RCC 7860 (cell line): ENCODE measurements at regions not wholly inside any gene's neighbourhood (a gene's known extent, or its start where the extent isn't known, plus 50 kb on each side); places are given as distances from the start of the nearest gene placed in this dataset.
A peak's percentile ranks its signal among the peaks of the same experiment; 100 is the strongest.

Experiments
- DNase-seq: peaks from one replicate; pipeline ENCODE4 v3.0.0-alpha.2; 2015; ENCODE audit warnings: low spot score
- FAIRE-seq: peaks from 2 replicates; lab custom pipeline; 2012; peaks lifted over from hg19 to GRCh38; lab: Jason Lieb, UNC

GRCh38 chr17:65446043-65446442, 115.4 kb downstream of the AXIN2 start:
- DNase-seq (no peak), FAIRE-seq (no peak)

GRCh38 chr17:65444049-65444448, 117.4 kb downstream of the AXIN2 start:
- DNase-seq (no peak), FAIRE-seq (no peak)

- no peak for DNase-seq
- no peak for FAIRE-seq
Measured at GRCh38 chr17:65442691-65443090, 118.8 kb downstream of the AXIN2 start.

- FAIRE-seq (no peak), DNase-seq (no peak)
Measured at GRCh38 chr17:65442250-65442649, 119.2 kb downstream of the AXIN2 start.

- FAIRE-seq (no peak), DNase-seq (no peak)
Measured at GRCh38 chr17:65441053-65441605, 120.3 kb downstream of the AXIN2 start.

- DNase-seq (peak; percentile 16), FAIRE-seq (no peak)
Measured at GRCh38 chr17:65438708-65439294, 122.6 kb downstream of the AXIN2 start.

GRCh38 chr17:65438173-65438572, 123.3 kb downstream of the AXIN2 start:
- DNase-seq = no peak
- no peak for FAIRE-seq

GRCh38 chr17:65436871-65437270, 124.6 kb downstream of the AXIN2 start:
- DNase-seq (no peak), FAIRE-seq (no peak)

GRCh38 chr17:65434878-65435277, 126.6 kb downstream of the AXIN2 start:
- FAIRE-seq (no peak), DNase-seq (peak; percentile 40)

- no peak for FAIRE-seq
Measured at GRCh38 chr17:65434251-65434650, 127.2 kb downstream of the AXIN2 start.

GRCh38 chr17:65433592-65433991, 127.9 kb downstream of the AXIN2 start:
- FAIRE-seq = no peak
- DNase-seq = no peak

More at GRCh38 chr17:65434251-65434650, 127.2 kb downstream of the AXIN2 start:
- no peak for DNase-seq

GRCh38 chr17:65433157-65433556, 128.3 kb downstream of the AXIN2 start:
- no peak for FAIRE-seq
- DNase-seq = no peak

- FAIRE-seq = no peak
Measured at GRCh38 chr17:65431116-65431515, 130.3 kb downstream of the AXIN2 start.

GRCh38 chr17:65430209-65430833, 131.1 kb downstream of the AXIN2 start:
- no peak for FAIRE-seq
- DNase-seq = no peak

More at GRCh38 chr17:65431116-65431515, 130.3 kb downstream of the AXIN2 start:
- no peak for DNase-seq

- FAIRE-seq = no peak
- DNase-seq = no peak
Measured at GRCh38 chr17:65423346-65424140, 137.9 kb downstream of the AXIN2 start.

GRCh38 chr17:65418622-65419021, 142.8 kb downstream of the AXIN2 start:
- no peak for DNase-seq
- no peak for FAIRE-seq

GRCh38 chr17:65417406-65418221, 143.8 kb downstream of the AXIN2 start:
- FAIRE-seq = no peak
- DNase-seq = no peak

GRCh38 chr17:65415991-65416390, 145.5 kb downstream of the AXIN2 start:
- DNase-seq (no peak), FAIRE-seq (no peak)

GRCh38 chr17:65413390-65413789, 148.1 kb downstream of the AXIN2 start:
- DNase-seq (no peak), FAIRE-seq (no peak)

GRCh38 chr17:65409381-65409780, 152.1 kb downstream of the AXIN2 start:
- FAIRE-seq (no peak), DNase-seq (no peak)

- no peak for FAIRE-seq
- DNase-seq = no peak
Measured at GRCh38 chr17:65408050-65408449, 153.4 kb downstream of the AXIN2 start.
